CD4-positive, alpha-beta T cell (primary cell): ENCODE measurements at regions not wholly inside any gene's neighbourhood (a gene's known extent, or its start where the extent isn't known, plus 50 kb on each side); places are given as distances from the start of the nearest gene placed in this dataset.

Source experiments
- ATAC-seq: fragments of 200-7000 bp; cut with Tn5 transposase; one replicate; pipeline ENCODE4 v1.10.0; 2022; ENCODE audit warnings: mild to moderate bottlenecking; ENCODE audit not compliant: poor library complexity
- CTCF ChIA-PET: fragments of 350-600 bp; sonication (Branson Sonifier 250); formaldehyde crosslinking; loops from one replicate; lab custom pipeline; 2021; ENCODE audit warnings: antibody characterized with exemption, inconsistent platforms; lab: Charles Lee
- POLR2A ChIA-PET: fragments of 350-600 bp; sonication (Branson Sonifier 250); formaldehyde crosslinking; loops from one replicate; lab custom pipeline; 2021; ENCODE audit warnings: antibody characterized with exemption, inconsistent platforms; lab: Charles Lee
- DNase-seq, 14 experiments: peaks; one replicate each; pipeline ENCODE4 v3.0.0-alpha.2; 2013 to 2020; ENCODE audit warnings: mixed read lengths in 2 of 14
- H3K27ac ChIP-seq, 2 donors: one replicate each; pipeline versions ENCODE4 v1.5.1 to v1.7.0; 2013; ENCODE audit warnings: low read length in 2 of 2, low read depth in 1 of 2, mild to moderate bottlenecking in 1 of 2
- H3K27me3 ChIP-seq, 2 experiments: 1 replicate in 1 of 2; 2 replicates in 1 of 2; pipeline versions ENCODE4 v1.6.1 to v1.7.0; 2013; ENCODE audit warnings: low read length in 2 of 2, control low read depth in 1 of 2, mild to moderate bottlenecking in 1 of 2, moderate library complexity in 1 of 2; ENCODE audit not compliant: insufficient read depth in 2 of 2, control insufficient read depth in 1 of 2
- H3K36me3 ChIP-seq: one replicate; pipeline ENCODE4 v1.6.1; 2013; ENCODE audit warnings: low read length, control low read depth; ENCODE audit not compliant: insufficient read depth
- H3K4me1 ChIP-seq: one replicate; pipeline ENCODE4 v1.6.1; 2013; ENCODE audit warnings: low read length, control low read depth; ENCODE audit not compliant: insufficient read depth
- H3K4me3 ChIP-seq: one replicate; pipeline ENCODE4 v1.5.1; 2013; ENCODE audit warnings: mild to moderate bottlenecking, low read length, moderate library complexity
- H3K9me3 ChIP-seq, 2 experiments: 1 replicate in 1 of 2; 2 replicates in 1 of 2; pipeline versions ENCODE4 v1.6.1 to v1.7.0; 2013; ENCODE audit warnings: low read length in 2 of 2, mild to moderate bottlenecking in 2 of 2, control low read depth in 1 of 2, moderate library complexity in 1 of 2; ENCODE audit not compliant: control insufficient read depth in 1 of 2, insufficient read depth in 1 of 2
- H3K27ac Mint-ChIP-seq: one replicate; pipeline ENCODE4 v1.8.0; 2020; ENCODE audit warnings: mixed read lengths
- H3K27me3 Mint-ChIP-seq: one replicate; pipeline ENCODE4 v1.8.0; 2021; ENCODE audit warnings: mixed read lengths
- H3K36me3 Mint-ChIP-seq: one replicate; pipeline ENCODE4 v1.8.0; 2021; ENCODE audit warnings: low read depth, mixed read lengths
- H3K4me1 Mint-ChIP-seq: one replicate; pipeline ENCODE4 v1.8.0; 2021; ENCODE audit warnings: low read depth, mixed read lengths
- H3K4me3 Mint-ChIP-seq: one replicate; pipeline ENCODE4 v1.8.0; 2020; ENCODE audit warnings: mild to moderate bottlenecking, mixed read lengths
- H3K9me3 Mint-ChIP-seq: one replicate; pipeline ENCODE4 v1.8.0; 2020; ENCODE audit warnings: mixed read lengths
- intact Hi-C, 2 experiments: fragments of 100-400 bp; cut with DNase I in 1 of 2; cut with micrococcal nuclease in 1 of 2; formaldehyde crosslinking; loops; one replicate each; pipeline versions ENCODE4 v1.15.1 to v1.9.0; 2023 to 2025; cut with DNase I, micrococcal nuclease
- TF ChIP-seq, protein P1 (sequence below): fragments of 200-600 bp; IDR thresholded peaks from one replicate; pipeline ENCODE4 v1.8.0; 2022; ENCODE audit warnings: antibody characterized with exemption, mild to moderate bottlenecking

DNA sequence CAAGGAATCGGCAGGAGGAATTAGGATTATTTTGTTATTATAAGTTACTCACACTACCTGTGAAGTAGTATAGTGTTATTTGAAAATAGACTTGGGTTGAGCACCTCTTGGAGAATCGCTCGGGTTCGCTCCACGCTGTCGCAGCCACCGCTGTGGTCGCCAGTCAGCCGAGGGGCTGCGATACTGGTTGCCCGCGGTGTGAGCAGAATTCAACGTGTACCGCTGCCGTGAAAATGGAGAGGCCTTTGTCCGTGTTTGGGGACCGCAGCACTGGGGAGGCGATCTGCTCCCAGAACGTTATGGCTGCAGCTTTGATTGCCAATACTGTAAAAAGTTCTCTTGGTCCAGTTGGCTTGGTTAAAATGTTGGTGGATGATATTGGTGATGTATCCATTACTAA is 117.2 kb downstream of the C7orf25 start:
- intact Hi-C loops: no loop called here
- no peak for ATAC-seq
- Histone ChIP-seq H3K27ac (no peak overlapping the region), H3K4me3 (no peak overlapping the region), H3K4me1 (no peaks in the 10 kb centered on the region), H3K27me3 (no peaks in the 10 kb centered on the region), H3K9me3 (peaks cover 0 to 3% of the 10 kb centered on the region in 2 experiments), H3K36me3 (no peaks in the 10 kb centered on the region)
- Mint-ChIP-seq H3K27me3 (peaks cover 12% of the 10 kb centered on the region), H3K4me1 (no peaks in the 10 kb centered on the region), H3K36me3 (no peaks in the 10 kb centered on the region), H3K27ac (no peak overlapping the region), H3K4me3 (no peak overlapping the region), H3K9me3 (peaks cover 7% of the 10 kb centered on the region)
- TF ChIP-seq, protein P1, sequence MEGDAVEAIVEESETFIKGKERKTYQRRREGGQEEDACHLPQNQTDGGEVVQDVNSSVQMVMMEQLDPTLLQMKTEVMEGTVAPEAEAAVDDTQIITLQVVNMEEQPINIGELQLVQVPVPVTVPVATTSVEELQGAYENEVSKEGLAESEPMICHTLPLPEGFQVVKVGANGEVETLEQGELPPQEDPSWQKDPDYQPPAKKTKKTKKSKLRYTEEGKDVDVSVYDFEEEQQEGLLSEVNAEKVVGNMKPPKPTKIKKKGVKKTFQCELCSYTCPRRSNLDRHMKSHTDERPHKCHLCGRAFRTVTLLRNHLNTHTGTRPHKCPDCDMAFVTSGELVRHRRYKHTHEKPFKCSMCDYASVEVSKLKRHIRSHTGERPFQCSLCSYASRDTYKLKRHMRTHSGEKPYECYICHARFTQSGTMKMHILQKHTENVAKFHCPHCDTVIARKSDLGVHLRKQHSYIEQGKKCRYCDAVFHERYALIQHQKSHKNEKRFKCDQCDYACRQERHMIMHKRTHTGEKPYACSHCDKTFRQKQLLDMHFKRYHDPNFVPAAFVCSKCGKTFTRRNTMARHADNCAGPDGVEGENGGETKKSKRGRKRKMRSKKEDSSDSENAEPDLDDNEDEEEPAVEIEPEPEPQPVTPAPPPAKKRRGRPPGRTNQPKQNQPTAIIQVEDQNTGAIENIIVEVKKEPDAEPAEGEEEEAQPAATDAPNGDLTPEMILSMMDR: no peak
- CTCF ChIA-PET: no interaction called here
- DNase-seq: no peak
- POLR2A ChIA-PET: no interaction called here

GRCh38 chr7:42792841-42793240 is 119.0 kb downstream of the C7orf25 start:
- Histone ChIP-seq H3K36me3 (no peaks in the 10 kb centered on the region), H3K9me3 (peaks cover 0 to 3% of the 10 kb centered on the region in 2 experiments), H3K27ac (no peak overlapping the region), H3K27me3 (no peaks in the 10 kb centered on the region), H3K4me3 (no peak overlapping the region), H3K4me1 (no peaks in the 10 kb centered on the region)
- peaks cover 12% of the 10 kb centered on the region for H3K27me3 Mint-ChIP-seq
- CTCF ChIA-PET: no interaction called here
- TF ChIP-seq, protein P1: no peak
- DNase-seq (no peak), ATAC-seq (no peak)
- intact Hi-C loops: no loop called here
- no peaks in the 10 kb centered on the region for H3K4me1 Mint-ChIP-seq
- POLR2A ChIA-PET: no interaction called here
- H3K36me3 Mint-ChIP-seq: no peaks in the 10 kb centered on the region
- peaks cover 7% of the 10 kb centered on the region for H3K9me3 Mint-ChIP-seq
- no peak overlapping the region for H3K27ac Mint-ChIP-seq
- H3K4me3 Mint-ChIP-seq: no peak overlapping the region

DNA sequence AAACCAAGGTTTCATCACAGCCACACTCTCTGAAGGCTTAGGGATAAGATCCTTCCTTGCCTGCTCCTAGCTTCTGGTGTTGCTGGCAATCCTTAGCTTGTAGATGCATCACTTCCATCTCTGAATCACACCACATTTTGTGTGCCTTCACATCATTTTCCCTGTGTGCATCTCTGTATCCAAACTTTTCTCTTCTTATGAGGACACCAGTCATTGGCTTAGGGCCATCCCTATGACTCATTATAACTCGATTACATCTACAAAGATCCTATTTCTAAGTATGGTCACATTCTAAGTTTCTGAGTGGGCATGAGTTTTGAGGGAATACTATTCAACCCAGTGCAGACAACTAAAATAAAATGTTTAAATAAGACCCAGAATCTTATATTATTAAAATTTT is 121.7 kb downstream of the C7orf25 start:
- H3K27ac Mint-ChIP-seq: no peak overlapping the region
- H3K27ac ChIP-seq: no peak overlapping the region

More for the DNA sequence above, 121.7 kb downstream of the C7orf25 start:
- no peaks in the 10 kb centered on the region for H3K27me3 Mint-ChIP-seq
- TF ChIP-seq, protein P1: no peak
- CTCF ChIA-PET: no interaction called here
- no peak for DNase-seq
- intact Hi-C loops: no loop called here
- Histone ChIP-seq H3K36me3 (no peaks in the 10 kb centered on the region), H3K4me3 (no peak overlapping the region), H3K27me3 (no peaks in the 10 kb centered on the region), H3K4me1 (no peaks in the 10 kb centered on the region), H3K9me3 (peaks cover 0 to 3% of the 10 kb centered on the region in 2 experiments)
- peaks cover 4% of the 10 kb centered on the region for H3K9me3 Mint-ChIP-seq
- no peaks in the 10 kb centered on the region for H3K4me1 Mint-ChIP-seq
- ATAC-seq: no peak
- no peak overlapping the region for H3K4me3 Mint-ChIP-seq
- POLR2A ChIA-PET: no interaction called here
- no peaks in the 10 kb centered on the region for H3K36me3 Mint-ChIP-seq
